Skeletal muscle tissue (tissue), 3 donors: ENCODE measurements at regions not wholly inside any gene's neighbourhood (a gene's known extent, or its start where the extent isn't known, plus 50 kb on each side); places are given as distances from the start of the nearest gene placed in this dataset.

Experiments
- H3K27ac ChIP-seq: one replicate; pipeline ENCODE4 v1.7.0; 2013; ENCODE audit warnings: mild to moderate bottlenecking, low read depth, low read length, inconsistent platforms
- H3K27me3 ChIP-seq, 3 donors: one replicate each; pipeline ENCODE4 v1.7.0; 2013; ENCODE audit warnings: low read length in 3 of 3; ENCODE audit not compliant: control insufficient read depth in 3 of 3, insufficient read depth in 3 of 3
- H3K36me3 ChIP-seq, 3 donors: one replicate each; pipeline ENCODE4 v1.7.0; 2013; ENCODE audit warnings: low read length in 3 of 3; ENCODE audit not compliant: control insufficient read depth in 3 of 3, insufficient read depth in 3 of 3
- H3K4me1 ChIP-seq, 3 donors: one replicate each; pipeline ENCODE4 v1.7.0; 2013; ENCODE audit warnings: low read length in 3 of 3, mild to moderate bottlenecking in 3 of 3; ENCODE audit not compliant: control insufficient read depth in 3 of 3, insufficient read depth in 3 of 3
- H3K4me3 ChIP-seq, 3 donors: one replicate each; pipeline ENCODE4 v1.7.0; 2013; ENCODE audit warnings: low read length in 3 of 3
- H3K9ac ChIP-seq, 3 donors: one replicate each; pipeline ENCODE4 v1.7.0; 2013; ENCODE audit warnings: low read length in 3 of 3, mild to moderate bottlenecking in 3 of 3, moderate library complexity in 2 of 3, low read depth in 1 of 3
- H3K9me3 ChIP-seq, 3 donors: one replicate each; pipeline ENCODE4 v1.7.0; 2013; ENCODE audit warnings: low read length in 3 of 3; ENCODE audit not compliant: control insufficient read depth in 3 of 3
- donor health status: Osteomylitis.

DNA sequence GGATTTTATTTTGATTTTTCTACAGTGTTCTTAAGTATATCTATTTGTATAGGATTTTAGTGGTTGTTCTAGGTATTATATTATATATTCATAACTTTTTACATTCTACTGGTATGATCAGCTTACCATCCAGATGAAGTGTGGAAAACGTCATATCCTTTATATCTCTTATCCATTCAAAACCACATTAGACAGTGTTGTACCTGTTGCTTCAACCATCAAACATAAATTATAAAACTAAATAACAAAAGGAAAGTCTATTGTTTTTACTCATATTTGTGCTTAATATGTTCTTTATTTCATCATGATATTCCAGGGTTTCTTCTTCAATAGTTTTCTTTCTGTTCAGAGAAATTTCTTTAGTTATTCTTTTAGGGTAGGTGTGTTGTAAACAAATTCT lies 191.4 kb downstream of the RPLP1 start:
- peaks cover 0 to 10% (median 5%) of the 10 kb centered on the region in 3 donors for H3K27me3 ChIP-seq
- H3K4me3 ChIP-seq, result no peak overlapping the region
- no peaks in the 10 kb centered on the region for H3K4me1 ChIP-seq
- no peak overlapping the region for H3K9ac ChIP-seq
- no peak overlapping the region for H3K27ac ChIP-seq
- H3K9me3 ChIP-seq, result peaks cover 0 to 6% (median 2%) of the 10 kb centered on the region in 3 donors
- H3K36me3 ChIP-seq, result no peaks in the 10 kb centered on the region

DNA sequence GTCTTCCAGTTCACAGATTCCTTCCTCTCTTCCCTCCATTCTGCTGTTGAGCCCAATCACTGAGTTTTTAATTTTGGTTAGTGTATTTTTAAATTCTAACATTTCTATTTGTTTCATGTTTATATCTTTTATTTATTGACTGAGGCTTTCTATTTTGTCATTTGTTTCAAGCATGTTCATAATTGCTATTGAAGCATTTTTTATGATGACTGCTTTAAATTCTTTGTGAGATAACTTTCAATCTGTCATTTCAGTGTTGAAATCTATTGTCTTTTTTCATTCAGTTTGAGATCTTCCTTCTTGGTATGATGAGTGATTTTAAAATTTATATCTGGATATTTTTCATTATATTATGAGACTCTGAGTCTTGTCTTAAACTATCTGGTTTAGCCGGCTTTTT lies 192.3 kb downstream of the RPLP1 start:
- no peaks in the 10 kb centered on the region for H3K4me1 ChIP-seq
- H3K27ac ChIP-seq, result no peak overlapping the region
- H3K9me3 ChIP-seq, result peaks cover 0 to 3% (median 2%) of the 10 kb centered on the region in 3 donors
- H3K9ac ChIP-seq, result no peak overlapping the region
- no peak overlapping the region for H3K4me3 ChIP-seq
- peaks cover 5 to 18% (median 9%) of the 10 kb centered on the region in 3 donors for H3K27me3 ChIP-seq
- no peaks in the 10 kb centered on the region for H3K36me3 ChIP-seq

DNA sequence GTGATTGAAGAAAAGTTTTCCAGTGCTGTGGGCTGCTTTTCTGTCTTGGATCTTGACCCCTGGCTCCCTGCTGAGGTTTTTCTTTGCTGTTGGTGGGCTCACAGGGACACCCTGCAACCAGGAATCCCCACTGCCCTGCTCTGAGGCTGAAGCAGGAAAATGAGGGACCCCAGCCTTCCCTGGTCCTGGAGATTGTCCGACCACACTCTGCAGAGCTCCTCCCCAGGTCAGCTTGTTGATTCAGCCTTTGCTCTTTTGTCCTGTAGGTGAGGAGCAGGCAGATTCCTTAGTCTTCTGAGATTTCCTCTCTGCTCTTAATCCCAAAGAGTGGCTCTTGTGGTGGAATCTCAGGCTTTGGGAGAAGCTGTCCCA lies 194.5 kb downstream of the RPLP1 start:
- Histone ChIP-seq H3K4me3 (no peak overlapping the region), H3K36me3 (no peaks in the 10 kb centered on the region), H3K9ac (no peak overlapping the region), H3K27me3 (peaks cover 9 to 25% (median 11%) of the 10 kb centered on the region in 3 donors), H3K4me1 (no peaks in the 10 kb centered on the region), H3K9me3 (no peaks in the 10 kb centered on the region), H3K27ac (no peak overlapping the region)

DNA sequence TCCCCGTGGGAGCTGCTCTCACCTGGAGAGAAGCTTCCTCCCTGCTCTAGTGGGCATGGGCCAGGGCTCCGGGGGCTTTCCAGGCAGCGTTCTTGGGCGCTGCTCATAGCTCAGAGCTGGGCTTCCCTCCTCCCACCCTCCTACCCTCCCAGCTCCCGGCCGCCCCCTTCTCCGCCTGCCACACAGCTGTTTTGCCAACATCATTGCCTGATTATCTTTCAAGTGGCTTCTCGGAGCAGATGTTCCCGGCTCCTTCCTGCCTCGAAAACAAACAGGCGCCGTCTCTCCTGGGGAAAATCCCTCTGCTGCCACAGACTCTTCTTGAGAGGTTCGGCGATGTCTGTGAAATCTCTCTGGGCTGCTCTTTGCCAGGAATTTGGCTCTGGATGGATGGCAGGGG lies 195.6 kb downstream of the RPLP1 start:
- Histone ChIP-seq H3K4me3 (no peak overlapping the region), H3K27me3 (peaks cover 9 to 29% (median 11%) of the 10 kb centered on the region in 3 donors), H3K9ac (no peak overlapping the region), H3K9me3 (no peaks in the 10 kb centered on the region), H3K27ac (no peak overlapping the region), H3K4me1 (no peaks in the 10 kb centered on the region), H3K36me3 (no peaks in the 10 kb centered on the region)

DNA sequence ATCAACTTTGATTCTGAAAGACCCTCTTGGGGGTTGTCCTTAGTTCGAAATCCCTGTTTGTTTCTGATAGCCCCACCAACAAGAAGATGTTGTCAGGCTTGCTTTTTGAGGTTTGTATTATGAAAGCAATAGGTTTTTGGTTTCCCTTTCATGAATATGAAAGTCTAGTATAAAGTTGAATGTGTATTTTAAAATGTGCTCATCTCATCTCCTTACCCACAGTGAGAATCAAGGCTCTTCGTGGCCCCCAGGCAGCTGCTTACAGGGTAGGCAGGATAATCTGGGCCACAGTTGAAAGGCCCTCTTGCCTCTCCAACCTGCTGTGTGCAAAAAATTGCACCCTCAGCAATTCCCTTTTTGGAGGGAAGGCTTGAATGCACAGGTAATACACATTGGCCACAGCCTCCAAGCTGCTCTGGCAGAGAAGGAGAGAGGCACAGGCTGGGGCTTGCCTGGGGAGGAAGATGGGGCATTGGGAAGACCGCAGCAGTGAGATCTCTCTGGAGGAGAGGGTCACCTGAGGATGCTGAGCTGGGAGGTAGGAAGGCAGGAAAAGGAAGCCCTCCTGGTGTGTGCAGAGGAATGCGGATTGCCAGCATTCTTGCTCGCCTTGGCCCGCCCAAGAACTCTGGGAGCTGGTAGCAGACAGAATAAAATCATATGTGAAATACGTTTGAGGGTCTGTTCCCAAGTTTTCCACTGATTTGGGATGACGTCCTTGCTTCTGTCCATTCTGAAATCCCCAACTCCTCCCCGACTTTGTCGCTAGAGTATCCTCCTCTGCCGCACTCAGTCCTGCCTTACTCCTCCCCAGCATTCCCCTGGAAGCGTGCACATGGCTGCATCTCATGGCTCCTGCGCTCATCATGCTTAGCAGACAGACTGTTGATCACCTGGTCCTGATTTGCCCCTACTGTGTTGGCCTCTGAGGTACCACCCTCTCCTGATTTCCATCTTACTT lies 196.4 kb downstream of the RPLP1 start:
- Histone ChIP-seq H3K27me3 (peaks cover 9 to 29% (median 11%) of the 10 kb centered on the region in 3 donors), H3K9ac (no peak overlapping the region), H3K27ac (no peak overlapping the region), H3K36me3 (no peaks in the 10 kb centered on the region), H3K4me3 (no peak overlapping the region), H3K9me3 (no peaks in the 10 kb centered on the region), H3K4me1 (no peaks in the 10 kb centered on the region)

DNA sequence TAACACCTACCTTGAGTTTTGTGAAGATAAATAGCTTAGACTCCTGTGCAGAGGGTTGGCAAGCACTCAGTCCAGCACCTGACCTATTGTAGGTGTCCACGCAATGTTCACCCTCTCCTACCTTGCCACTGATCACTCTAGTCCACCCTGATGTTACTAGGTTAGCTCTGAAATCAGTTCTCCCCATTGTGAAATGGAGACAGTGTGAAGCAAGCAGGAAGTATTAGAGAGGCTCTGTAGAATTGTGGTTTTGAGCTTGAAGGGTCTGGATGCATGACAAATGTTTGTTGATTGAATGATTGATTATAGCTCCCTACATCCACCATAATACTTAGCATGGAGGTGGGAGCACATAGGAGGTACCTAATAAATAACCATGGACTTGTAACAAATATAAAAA lies 199.7 kb downstream of the RPLP1 start:
- Histone ChIP-seq H3K9me3 (no peaks in the 10 kb centered on the region), H3K9ac (no peak overlapping the region), H3K4me3 (no peak overlapping the region), H3K36me3 (no peaks in the 10 kb centered on the region), H3K27ac (no peak overlapping the region), H3K4me1 (no peaks in the 10 kb centered on the region), H3K27me3 (peaks cover 6 to 23% (median 11%) of the 10 kb centered on the region in 3 donors)

DNA sequence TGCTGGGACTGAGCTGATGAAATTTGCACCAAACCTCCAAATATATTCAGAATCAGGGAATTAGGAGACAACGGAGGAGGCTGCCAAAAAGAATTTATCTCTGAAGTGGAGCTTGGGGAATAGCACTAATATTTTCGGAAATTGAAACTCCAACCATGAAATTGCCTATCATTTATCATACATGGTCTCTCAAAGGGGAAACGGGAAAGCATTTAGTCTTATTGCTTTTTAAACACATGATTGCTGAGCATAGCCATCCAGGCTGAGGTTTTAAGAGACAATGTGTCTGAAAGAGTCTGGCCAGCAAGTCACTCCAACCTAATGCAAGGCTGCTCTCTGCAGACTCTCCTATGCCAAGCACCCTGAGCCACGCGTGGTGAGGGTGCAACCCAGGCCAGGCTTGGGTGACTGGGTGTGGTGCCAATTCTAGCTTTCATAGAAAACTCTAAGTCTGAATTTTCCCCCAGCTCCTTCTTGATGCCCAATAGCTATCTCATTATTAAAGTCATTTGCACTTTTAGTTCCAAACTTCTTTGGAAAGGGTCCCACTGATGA lies 200.2 kb downstream of the RPLP1 start:
- Histone ChIP-seq H3K27me3 (peaks cover 10 to 28% (median 11%) of the 10 kb centered on the region in 3 donors), H3K4me1 (no peaks in the 10 kb centered on the region), H3K4me3 (no peak overlapping the region), H3K36me3 (no peaks in the 10 kb centered on the region), H3K27ac (no peak overlapping the region), H3K9ac (no peak overlapping the region), H3K9me3 (no peaks in the 10 kb centered on the region)

DNA sequence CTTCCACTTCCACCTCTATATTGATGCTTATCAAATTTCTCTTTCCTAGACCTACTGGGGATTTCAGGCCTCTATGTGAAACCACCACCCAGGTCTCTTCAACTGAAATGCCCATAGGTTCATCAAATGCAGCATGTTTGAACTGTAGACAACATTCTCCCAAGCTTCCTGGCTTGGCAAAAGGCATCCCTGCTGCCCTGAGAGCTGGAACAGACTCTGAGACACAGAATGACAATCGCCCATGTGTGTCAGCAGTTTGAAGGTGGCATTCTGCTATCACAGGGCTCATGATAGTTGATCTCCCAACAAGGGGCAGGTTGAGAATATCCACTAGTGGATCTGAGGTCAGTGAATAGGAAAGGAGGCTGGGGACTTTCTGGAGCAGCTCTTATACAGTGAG lies 200.7 kb downstream of the RPLP1 start:
- H3K27me3 ChIP-seq, result peaks cover 10 to 33% (median 11%) of the 10 kb centered on the region in 3 donors

DNA sequence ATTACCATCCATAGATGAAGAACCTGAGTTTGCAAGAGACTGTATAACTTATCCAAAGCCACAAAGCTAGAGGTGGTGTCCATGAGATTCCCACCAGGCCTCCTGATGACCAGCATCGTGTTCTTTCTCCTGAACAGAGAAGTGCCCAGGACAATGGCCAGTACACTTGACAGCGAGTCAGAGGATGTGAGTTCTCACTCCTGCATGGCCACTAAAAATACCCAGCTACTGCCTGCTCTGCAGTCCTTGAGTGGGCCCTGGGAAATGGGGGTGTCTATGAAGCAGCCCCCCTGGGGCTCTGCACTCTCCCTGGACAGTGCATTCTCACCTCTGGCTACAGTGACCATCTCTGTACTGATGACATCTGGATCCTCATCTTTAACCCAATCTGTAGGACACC lies 201.2 kb downstream of the RPLP1 start:
- H3K9ac ChIP-seq, result no peak overlapping the region
- H3K27ac ChIP-seq, result no peak overlapping the region
- no peaks in the 10 kb centered on the region for H3K9me3 ChIP-seq
- peaks cover 11 to 33% (median 13%) of the 10 kb centered on the region in 3 donors for H3K27me3 ChIP-seq
- H3K4me3 ChIP-seq, result no peak overlapping the region
- H3K36me3 ChIP-seq, result no peaks in the 10 kb centered on the region
- H3K4me1 ChIP-seq, result no peaks in the 10 kb centered on the region

More for the DNA sequence above, 200.7 kb downstream of the RPLP1 start:
- H3K9ac ChIP-seq, result no peak overlapping the region
- H3K4me3 ChIP-seq, result no peak overlapping the region
- no peaks in the 10 kb centered on the region for H3K36me3 ChIP-seq
- no peak overlapping the region for H3K27ac ChIP-seq
- H3K9me3 ChIP-seq, result no peaks in the 10 kb centered on the region
- no peaks in the 10 kb centered on the region for H3K4me1 ChIP-seq
